ENCODE measurements at regions not wholly inside any gene's neighbourhood (a gene's known extent, or its start where the extent isn't known, plus 50 kb on each side); places are given as distances from the start of the nearest gene placed in this dataset.

- Histone ChIP-seq H3K79me2 (ENCODE audit: control insufficient read depth in 1 of 2, insufficient read depth in 2 of 2, low read length in 2 of 2) (no peaks in the 10 kb centered on the region), H2BK5ac (ENCODE audit: low read depth, low read length) (no peak overlapping the region), H4K5ac (ENCODE audit: insufficient read length, low read depth, low read length) (no peak overlapping the region), H3K14ac (ENCODE audit: insufficient read length) (no peak overlapping the region), H3K56ac (replicated peaks; ENCODE audit: insufficient read length, low read depth, low read length) (no peak overlapping the region), H2BK12ac (ENCODE audit: low read depth, low read length) (no peak overlapping the region), H2BK120ac (replicated peaks; ENCODE audit: low read depth, low read length) (no peak overlapping the region), H3K23me2 (ENCODE audit: low read depth, low read length) (no peaks in the 10 kb centered on the region), H2AFZ (ENCODE audit: low read length) (no peak overlapping the region), H3K27me3 (replicated peaks in 1 of 4; ENCODE audit: control insufficient read depth in 3 of 4, extremely low read depth in 1 of 4, insufficient read depth in 3 of 4, low read length in 3 of 4) (no peaks in the 10 kb centered on the region), H3K4me2 (ENCODE audit: insufficient read depth in 1 of 2, low read depth in 2 of 2, low read length in 2 of 2) (no peak overlapping the region), H3K27ac (ENCODE audit: low read depth, low read length) (no peak overlapping the region), H3K4ac (replicated peaks; ENCODE audit: insufficient read length, low read depth, low read length) (no peak overlapping the region), H4K8ac (ENCODE audit: extremely low read depth, insufficient read depth, low read length) (no peak overlapping the region), H3K36me3 (ENCODE audit: control insufficient read depth in 2 of 4, insufficient read depth in 4 of 4, low read length in 3 of 4) (no peaks in the 10 kb centered on the region), H2BK15ac (ENCODE audit: low read length) (no peak overlapping the region), H4K91ac (replicated peaks; ENCODE audit: insufficient read length, low read length) (no peak overlapping the region), H3K9me3 (ENCODE audit: insufficient read depth in 2 of 2, low read depth in 1 of 2, low read length in 1 of 2) (no peaks in the 10 kb centered on the region), H3K9ac (replicated peaks in 1 of 4; ENCODE audit: extremely low read depth in 1 of 4, low read depth in 3 of 4, low read length in 3 of 4) (no peak overlapping the region), H3K79me1 (ENCODE audit: low read depth, low read length) (no peaks in the 10 kb centered on the region), H2BK20ac (ENCODE audit: low read length) (no peak overlapping the region), H3K4me3 (ENCODE audit: extremely low read depth in 1 of 4, insufficient read depth in 2 of 4, low read depth in 3 of 4, low read length in 4 of 4) (no peak overlapping the region), H2AK5ac (ENCODE audit: low read depth, low read length) (no peak overlapping the region), H4K20me1 (replicated peaks in 1 of 2; ENCODE audit: control insufficient read depth in 1 of 2, insufficient read depth in 2 of 2, low read length in 2 of 2) (no peaks in the 10 kb centered on the region), H3K23ac (ENCODE audit: insufficient read length) (no peak overlapping the region), H3K4me1 (replicated peaks in 1 of 4; ENCODE audit: control insufficient read depth in 3 of 4, insufficient read depth in 4 of 4, low read length in 3 of 4) (no peaks in the 10 kb centered on the region), H3K18ac (ENCODE audit: extremely low read depth, low read length) (no peak overlapping the region)
- ChIA-PET CTCF (ENCODE audit: partially characterized antibody) (no interaction called here), POLR2A (ENCODE audit: partially characterized antibody) (no interaction called here)
- no peak for TF ChIP-seq SIX5 (IDR thresholded peaks at IDR 0.05; ENCODE audit: low read depth, low read length)
- DNase-seq (ENCODE audit: low read depth in 1 of 2, low spot score in 2 of 2): no peak
- whole genome bisulfite sequencing, 2 experiments (ENCODE audit: extremely low coverage in 1 of 2, insufficient coverage in 1 of 2, insufficient read length in 1 of 2, insufficient replicate concordance in 2 of 2, low coverage in 1 of 2, low lambda C conversion rate in 2 of 2, missing lambda C conversion rate in 1 of 2): 92% methylated on average over 3 of the region's 3 CpGs; no CpG with 5 or more reads in 1 of the 2 experiments
- no peak for FAIRE-seq
Measured at GRCh38 chr1:218867941-218868626, 305.6 kb upstream of the LYPLAL1 start.
